ENCODE measurements at regions not wholly inside any gene's neighbourhood (a gene's known extent, or its start where the extent isn't known, plus 50 kb on each side); places are given as distances from the start of the nearest gene placed in this dataset.
"Not testable (repeated sequence)": the region's sequence is repeated elsewhere in the genome, so short reads cannot be mapped to it uniquely, and the experiment has no call there.

GRCh38 chr12:9415898-9416297 is 191.8 kb downstream of the KLRB1 start:
- DNase-seq; intact Hi-C loops (cut with DNase I); H3K27ac ChIP-seq; H3K36me3 ChIP-seq; H3K9me3 ChIP-seq; FAIRE-seq; H3K27me3 ChIP-seq; H3K4me3 ChIP-seq; ATAC-seq; H3K4me1 ChIP-seq: not testable (repeated sequence)
- 90 to 100% methylated on average over 1 to 2 of the region's 3 CpGs for whole genome bisulfite sequencing, 2 donors

GRCh38 chr12:9413862-9414261 is 193.9 kb downstream of the KLRB1 start:
- intact Hi-C loops (cut with DNase I); ATAC-seq; H3K9me3 ChIP-seq; H3K4me1 ChIP-seq; H3K36me3 ChIP-seq; H3K27me3 ChIP-seq; H3K27ac ChIP-seq; DNase-seq; FAIRE-seq; H3K4me3 ChIP-seq: not testable (repeated sequence)
- 80 to 83% methylated on average over 7 of the region's 7 CpGs for WGBS, 2 donors

- H3K36me3 ChIP-seq; FAIRE-seq; H3K9me3 ChIP-seq; DNase-seq; H3K4me3 ChIP-seq; H3K4me1 ChIP-seq; ATAC-seq; H3K27ac ChIP-seq; H3K27me3 ChIP-seq; intact Hi-C loops (cut with DNase I): not testable (repeated sequence)
- WGBS, 2 donors: 65 to 75% methylated on average over 3 of the region's 3 CpGs
Measured at GRCh38 chr12:9412459-9412858, 195.3 kb downstream of the KLRB1 start.

GRCh38 chr12:9411616-9412268 is 196.0 kb downstream of the KLRB1 start:
- DNase-seq; H3K27me3 ChIP-seq; H3K27ac ChIP-seq; intact Hi-C loops (cut with DNase I); H3K36me3 ChIP-seq; H3K4me1 ChIP-seq; H3K9me3 ChIP-seq; FAIRE-seq; ATAC-seq; H3K4me3 ChIP-seq: not testable (repeated sequence)
- 56 to 57% methylated on average over 7 of the region's 7 CpGs for WGBS, 2 donors

DNA sequence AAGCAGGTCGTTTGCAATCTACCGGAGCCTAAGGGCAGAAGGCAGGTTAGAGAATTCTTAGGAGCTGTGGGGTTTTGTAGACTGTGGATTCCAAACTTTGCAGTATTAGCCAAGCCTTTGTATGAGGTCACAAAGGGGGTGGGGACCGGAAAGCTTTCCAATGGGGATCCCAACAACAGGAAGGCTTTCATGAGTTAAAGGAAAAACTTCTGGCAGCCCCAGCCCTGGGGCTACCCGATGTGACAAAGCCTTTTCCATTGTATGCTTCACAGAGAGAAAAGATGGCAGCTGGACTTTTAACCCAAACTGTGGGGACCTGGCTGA is 199.2 kb upstream of the PZP start:
- FAIRE-seq, H3K9me3 ChIP-seq: not testable (repeated sequence)

GRCh38 chr12:9406564-9407424 is 198.6 kb upstream of the PZP start:
- no peak overlapping the region for H3K4me3 ChIP-seq

More for the DNA sequence above, 199.2 kb upstream of the PZP start:
- WGBS, 2 donors: 78 to 79% methylated on average over 4 of the region's 4 CpGs
- ATAC-seq; H3K27me3 ChIP-seq; H3K27ac ChIP-seq; H3K4me1 ChIP-seq; H3K36me3 ChIP-seq; DNase-seq; H3K4me3 ChIP-seq; intact Hi-C loops (cut with DNase I): not testable (repeated sequence)

GRCh38 chr12:9405886-9406563 is 197.8 kb upstream of the PZP start:
- WGBS, 2 donors: 74 to 85% methylated on average over 14 to 17 of the region's 25 CpGs
- ATAC-seq (no peak), FAIRE-seq (no peak), DNase-seq (no peak)
- Histone ChIP-seq H3K27ac (no peak overlapping the region), H3K4me1 (no peaks in the 10 kb centered on the region), H3K4me3 (no peak overlapping the region), H3K27me3 (no peaks in the 10 kb centered on the region), H3K9me3 (no peaks in the 10 kb centered on the region), H3K36me3 (no peaks in the 10 kb centered on the region)
- TF ChIP-seq, protein P1, sequence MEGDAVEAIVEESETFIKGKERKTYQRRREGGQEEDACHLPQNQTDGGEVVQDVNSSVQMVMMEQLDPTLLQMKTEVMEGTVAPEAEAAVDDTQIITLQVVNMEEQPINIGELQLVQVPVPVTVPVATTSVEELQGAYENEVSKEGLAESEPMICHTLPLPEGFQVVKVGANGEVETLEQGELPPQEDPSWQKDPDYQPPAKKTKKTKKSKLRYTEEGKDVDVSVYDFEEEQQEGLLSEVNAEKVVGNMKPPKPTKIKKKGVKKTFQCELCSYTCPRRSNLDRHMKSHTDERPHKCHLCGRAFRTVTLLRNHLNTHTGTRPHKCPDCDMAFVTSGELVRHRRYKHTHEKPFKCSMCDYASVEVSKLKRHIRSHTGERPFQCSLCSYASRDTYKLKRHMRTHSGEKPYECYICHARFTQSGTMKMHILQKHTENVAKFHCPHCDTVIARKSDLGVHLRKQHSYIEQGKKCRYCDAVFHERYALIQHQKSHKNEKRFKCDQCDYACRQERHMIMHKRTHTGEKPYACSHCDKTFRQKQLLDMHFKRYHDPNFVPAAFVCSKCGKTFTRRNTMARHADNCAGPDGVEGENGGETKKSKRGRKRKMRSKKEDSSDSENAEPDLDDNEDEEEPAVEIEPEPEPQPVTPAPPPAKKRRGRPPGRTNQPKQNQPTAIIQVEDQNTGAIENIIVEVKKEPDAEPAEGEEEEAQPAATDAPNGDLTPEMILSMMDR (IDR thresholded peaks at IDR 0.05): no peak
- intact Hi-C loops (cut with DNase I): no loop called here

More at GRCh38 chr12:9406564-9407424, 198.6 kb upstream of the PZP start:
- no peak for FAIRE-seq
- H3K36me3 ChIP-seq: no peaks in the 10 kb centered on the region
- H3K27me3 ChIP-seq: no peaks in the 10 kb centered on the region
- TF ChIP-seq, protein P1 (IDR thresholded peaks at IDR 0.05): no peak
- WGBS, 2 donors: 89 to 90% methylated on average over 41 to 46 of the region's 46 CpGs
- no peak for ATAC-seq
- H3K4me1 ChIP-seq: no peaks in the 10 kb centered on the region
- intact Hi-C loops (cut with DNase I): no loop called here
- no peak overlapping the region for H3K27ac ChIP-seq
- DNase-seq: peak in 1 of 6 donors; percentile 77
- H3K9me3 ChIP-seq: no peaks in the 10 kb centered on the region

Data from pancreas (tissue), 10 donors.